ENCODE measurements at regions not wholly inside any gene's neighbourhood (a gene's known extent, or its start where the extent isn't known, plus 50 kb on each side); places are given as distances from the start of the nearest gene placed in this dataset.
"Not testable (repeated sequence)": the region's sequence is repeated elsewhere in the genome, so short reads cannot be mapped to it uniquely, and the experiment has no call there.

- TF ChIP-seq CTCF (IDR thresholded peaks at IDR 0.05; ENCODE audit: poor library complexity, severe bottlenecking); EP300 (conservative IDR thresholded peaks at IDR 0.05; ENCODE audit: poor library complexity, severe bottlenecking); SMC3 (conservative IDR thresholded peaks at IDR 0.05; ENCODE audit: poor library complexity); EZH2 (IDR thresholded peaks at IDR 0.05; ENCODE audit: borderline replicate concordance, insufficient read depth, low read length, poor library complexity, severe bottlenecking); MXI1 (conservative IDR thresholded peaks at IDR 0.05; ENCODE audit: poor library complexity, severe bottlenecking); POLR2AphosphoS5 (IDR thresholded peaks at IDR 0.05); TAF1 (IDR thresholded peaks at IDR 0.05; ENCODE audit: low read depth); RAD21 (conservative IDR thresholded peaks at IDR 0.05); REST (IDR thresholded peaks at IDR 0.05; ENCODE audit: borderline replicate concordance): not testable (repeated sequence)
These were observed 202.4 kb downstream of the FAM43A start for GRCh38 chr3:194888062-194888461.
